Thymus (tissue), 11 donors: ENCODE measurements at regions not wholly inside any gene's neighbourhood (a gene's known extent, or its start where the extent isn't known, plus 50 kb on each side); places are given as distances from the start of the nearest gene placed in this dataset.

Experiments
- DNase-seq, 9 donors: peaks; one replicate each; pipeline ENCODE4 v3.0.0-alpha.2; 2013; ENCODE audit warnings: low spot score in 9 of 9, low read depth in 6 of 9, missing footprints in 1 of 9
- H3K27ac ChIP-seq, 2 donors: one replicate each; pipeline ENCODE4 v1.5.1; 2013; ENCODE audit warnings: control low read depth in 1 of 2, low read depth in 1 of 2, low read length in 1 of 2, mild to moderate bottlenecking in 1 of 2, moderate library complexity in 1 of 2
- H3K27me3 ChIP-seq, 2 donors: one replicate each; pipeline ENCODE4 v1.5.1; 2013; ENCODE audit warnings: low read length in 1 of 2; ENCODE audit not compliant: control insufficient read depth in 2 of 2, insufficient read depth in 1 of 2
- H3K36me3 ChIP-seq, 2 donors: one replicate each; pipeline ENCODE4 v1.5.1; 2013; ENCODE audit warnings: low read length in 1 of 2, mild to moderate bottlenecking in 1 of 2, moderate library complexity in 1 of 2; ENCODE audit not compliant: control insufficient read depth in 2 of 2, insufficient read depth in 2 of 2
- H3K4me1 ChIP-seq, 2 donors: one replicate each; pipeline ENCODE4 v1.5.1; 2013; ENCODE audit warnings: low read length in 2 of 2; ENCODE audit not compliant: control insufficient read depth in 2 of 2, insufficient read depth in 2 of 2
- H3K4me3 ChIP-seq, 2 donors: one replicate each; pipeline ENCODE4 v1.5.1; 2013; ENCODE audit warnings: low read length in 2 of 2, control low read depth in 1 of 2, mild to moderate bottlenecking in 1 of 2
- H3K9me3 ChIP-seq, 2 donors: one replicate each; pipeline ENCODE4 v1.5.1; 2013; ENCODE audit warnings: low read length in 1 of 2, mild to moderate bottlenecking in 1 of 2; ENCODE audit not compliant: control insufficient read depth in 2 of 2, insufficient read depth in 1 of 2
- WGBS: extraction: QIAGEN DNeasy Blood & Tissue Kit; methylation state at CpG from one replicate; pipeline ENCODE4 v1.1.7; 2013; 5-methylcytosine and 5-hydroxymethylcytosine counted together
- donor health status: healthy.

GRCh38 chr20:21933526-21933925 is 228.1 kb downstream of the PAX1 start:
- WGBS: 91% methylated on average over 3 of the region's 3 CpGs
- H3K27ac ChIP-seq: no peak overlapping the region
- no peaks in the 10 kb centered on the region for H3K27me3 ChIP-seq
- no peak for DNase-seq
- no peaks in the 10 kb centered on the region for H3K36me3 ChIP-seq
- no peaks in the 10 kb centered on the region for H3K4me1 ChIP-seq
- H3K4me3 ChIP-seq: no peak overlapping the region
- H3K9me3 ChIP-seq: no peaks in the 10 kb centered on the region

GRCh38 chr20:21921251-21921650 is 215.8 kb downstream of the PAX1 start:
- H3K36me3 ChIP-seq: no peaks in the 10 kb centered on the region
- H3K4me1 ChIP-seq: no peaks in the 10 kb centered on the region
- 62% methylated on average over 5 of the region's 5 CpGs for WGBS
- DNase-seq: no peak
- H3K9me3 ChIP-seq: no peaks in the 10 kb centered on the region
- H3K4me3 ChIP-seq: no peak overlapping the region
- H3K27ac ChIP-seq: no peak overlapping the region
- no peaks in the 10 kb centered on the region for H3K27me3 ChIP-seq

GRCh38 chr20:21920211-21920610 is 214.7 kb downstream of the PAX1 start:
- Histone ChIP-seq H3K36me3 (no peaks in the 10 kb centered on the region), H3K27me3 (no peaks in the 10 kb centered on the region), H3K4me1 (no peaks in the 10 kb centered on the region), H3K27ac (no peak overlapping the region), H3K4me3 (no peak overlapping the region), H3K9me3 (no peaks in the 10 kb centered on the region)
- no peak for DNase-seq
- 87% methylated on average over 3 of the region's 3 CpGs for WGBS

- 89% methylated on average over 7 of the region's 7 CpGs for WGBS
- Histone ChIP-seq H3K4me3 (no peak overlapping the region), H3K4me1 (no peaks in the 10 kb centered on the region), H3K27ac (no peak overlapping the region), H3K9me3 (no peaks in the 10 kb centered on the region), H3K27me3 (no peaks in the 10 kb centered on the region), H3K36me3 (no peaks in the 10 kb centered on the region)
- no peak for DNase-seq
Observed at GRCh38 chr20:21918398-21918797, 212.9 kb downstream of the PAX1 start.

GRCh38 chr20:21902391-21902790 is 196.9 kb downstream of the PAX1 start:
- Histone ChIP-seq H3K27ac (no peak overlapping the region), H3K36me3 (no peaks in the 10 kb centered on the region), H3K4me3 (no peak overlapping the region), H3K4me1 (no peaks in the 10 kb centered on the region), H3K9me3 (no peaks in the 10 kb centered on the region), H3K27me3 (no peaks in the 10 kb centered on the region)
- 95% methylated on average over 3 of the region's 3 CpGs for WGBS
- DNase-seq: no peak

- no peak for DNase-seq
- WGBS: 94% methylated on average over 4 of the region's 4 CpGs
- no peaks in the 10 kb centered on the region for H3K27me3 ChIP-seq
- H3K36me3 ChIP-seq: no peaks in the 10 kb centered on the region
- no peak overlapping the region for H3K27ac ChIP-seq
- H3K4me1 ChIP-seq: no peaks in the 10 kb centered on the region
- no peaks in the 10 kb centered on the region for H3K9me3 ChIP-seq
- no peak overlapping the region for H3K4me3 ChIP-seq
Observed at GRCh38 chr20:21901470-21902275, 196.2 kb downstream of the PAX1 start.

- DNase-seq: no peak
- Histone ChIP-seq H3K36me3 (no peaks in the 10 kb centered on the region), H3K27me3 (no peaks in the 10 kb centered on the region)
Observed at GRCh38 chr20:21900431-21900830, 195.0 kb downstream of the PAX1 start.

GRCh38 chr20:21874921-21875320 is 169.5 kb downstream of the PAX1 start:
- H3K4me3 ChIP-seq: no peak overlapping the region
- H3K27ac ChIP-seq: no peak overlapping the region
- no peak for DNase-seq
- no peaks in the 10 kb centered on the region for H3K4me1 ChIP-seq
- no peaks in the 10 kb centered on the region for H3K36me3 ChIP-seq
- no peaks in the 10 kb centered on the region for H3K9me3 ChIP-seq
- H3K27me3 ChIP-seq: no peaks in the 10 kb centered on the region

More at GRCh38 chr20:21900431-21900830, 195.0 kb downstream of the PAX1 start:
- H3K4me3 ChIP-seq: no peak overlapping the region
- no peaks in the 10 kb centered on the region for H3K9me3 ChIP-seq
- 92% methylated on average over 5 of the region's 5 CpGs for WGBS
- no peak overlapping the region for H3K27ac ChIP-seq
- H3K4me1 ChIP-seq: no peaks in the 10 kb centered on the region

GRCh38 chr20:21874127-21874526 is 168.7 kb downstream of the PAX1 start:
- 85% methylated on average over 4 of the region's 4 CpGs for WGBS
- H3K27ac ChIP-seq: no peak overlapping the region

More at GRCh38 chr20:21874127-21874526, 168.7 kb downstream of the PAX1 start:
- DNase-seq: no peak
- Histone ChIP-seq H3K9me3 (no peaks in the 10 kb centered on the region), H3K36me3 (no peaks in the 10 kb centered on the region), H3K4me1 (no peaks in the 10 kb centered on the region), H3K27me3 (no peaks in the 10 kb centered on the region), H3K4me3 (no peak overlapping the region)
